OCI-LY3 (cell line): ENCODE measurements at regions not wholly inside any gene's neighbourhood (a gene's known extent, or its start where the extent isn't known, plus 50 kb on each side); places are given as distances from the start of the nearest gene placed in this dataset.

Experiments used
- EZH2phosphoT487 ChIP-seq: fragments of 200-600 bp; shearing (Covaris generic); IDR thresholded peaks from 2 replicates; pipeline ENCODE4 v1.6.1; 2018; ENCODE audit warnings: antibody characterized with exemption, mixed run types, low read depth
- TF ChIP-seq, protein P1 (sequence below): fragments of 200-600, 300-600 bp; sonication (generic); IDR thresholded peaks from 2 replicates; pipeline ENCODE4 v1.5.1; 2014; ENCODE audit warnings: antibody characterized with exemption, low read length, low read depth

DNA sequence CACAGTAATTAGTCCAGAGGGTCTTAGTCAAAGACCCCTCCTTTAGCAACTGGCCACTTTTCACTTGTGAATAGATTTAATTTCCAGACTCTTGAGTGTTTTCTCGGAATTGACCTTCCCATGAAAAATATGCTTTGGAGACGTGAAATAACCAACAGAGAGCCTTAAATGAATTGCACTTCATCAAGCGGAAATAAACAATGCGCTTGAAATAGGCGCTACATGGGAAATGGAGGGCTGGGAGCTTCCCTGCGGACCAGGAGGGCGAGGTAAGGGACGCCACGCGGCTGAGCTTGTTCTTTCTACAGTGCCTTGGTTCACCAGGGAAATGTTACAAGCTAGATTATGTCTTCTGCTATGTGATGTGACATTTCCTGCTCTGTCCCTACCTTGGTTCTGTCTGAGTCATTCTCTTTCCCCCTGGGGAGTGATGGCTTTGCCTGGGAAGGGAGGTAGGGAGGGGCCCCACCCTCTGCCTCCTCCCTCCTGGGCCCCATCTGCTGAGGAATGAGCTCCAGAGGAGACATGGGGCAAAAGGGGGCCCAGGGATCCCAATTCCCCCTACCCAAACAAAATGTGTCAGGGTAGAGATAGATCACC is 619.3 kb downstream of the PTPRU start:
- no peak for TF ChIP-seq EZH2phosphoT487
- TF ChIP-seq, protein P1, sequence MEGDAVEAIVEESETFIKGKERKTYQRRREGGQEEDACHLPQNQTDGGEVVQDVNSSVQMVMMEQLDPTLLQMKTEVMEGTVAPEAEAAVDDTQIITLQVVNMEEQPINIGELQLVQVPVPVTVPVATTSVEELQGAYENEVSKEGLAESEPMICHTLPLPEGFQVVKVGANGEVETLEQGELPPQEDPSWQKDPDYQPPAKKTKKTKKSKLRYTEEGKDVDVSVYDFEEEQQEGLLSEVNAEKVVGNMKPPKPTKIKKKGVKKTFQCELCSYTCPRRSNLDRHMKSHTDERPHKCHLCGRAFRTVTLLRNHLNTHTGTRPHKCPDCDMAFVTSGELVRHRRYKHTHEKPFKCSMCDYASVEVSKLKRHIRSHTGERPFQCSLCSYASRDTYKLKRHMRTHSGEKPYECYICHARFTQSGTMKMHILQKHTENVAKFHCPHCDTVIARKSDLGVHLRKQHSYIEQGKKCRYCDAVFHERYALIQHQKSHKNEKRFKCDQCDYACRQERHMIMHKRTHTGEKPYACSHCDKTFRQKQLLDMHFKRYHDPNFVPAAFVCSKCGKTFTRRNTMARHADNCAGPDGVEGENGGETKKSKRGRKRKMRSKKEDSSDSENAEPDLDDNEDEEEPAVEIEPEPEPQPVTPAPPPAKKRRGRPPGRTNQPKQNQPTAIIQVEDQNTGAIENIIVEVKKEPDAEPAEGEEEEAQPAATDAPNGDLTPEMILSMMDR, result no peak
